ENCODE measurements at regions not wholly inside any gene's neighbourhood (a gene's known extent, or its start where the extent isn't known, plus 50 kb on each side); places are given as distances from the start of the nearest gene placed in this dataset.

- TF ChIP-seq CTCF (IDR thresholded peaks at IDR 0.05 in 4 of 5, conservative IDR thresholded peaks at IDR 0.05 in 1 of 5) (no peak), POLR2A (IDR thresholded peaks at IDR 0.05) (peak; percentile 68 to 76)
Observed at GRCh38 chr9:693201-694091, 148.1 kb upstream of the DMRT1 start.
